GM21717 (cell line): ENCODE measurements at regions not wholly inside any gene's neighbourhood (a gene's known extent, or its start where the extent isn't known, plus 50 kb on each side); places are given as distances from the start of the nearest gene placed in this dataset.

ENCODE experiments used
- ATAC-seq: cut with Tn5 transposase; IDR thresholded peaks from one replicate; pipeline ENCODE4 v1.9.1; 2021; ENCODE audit warnings: mild to moderate bottlenecking, moderate library complexity; ENCODE audit not compliant: unreplicated experiment

DNA sequence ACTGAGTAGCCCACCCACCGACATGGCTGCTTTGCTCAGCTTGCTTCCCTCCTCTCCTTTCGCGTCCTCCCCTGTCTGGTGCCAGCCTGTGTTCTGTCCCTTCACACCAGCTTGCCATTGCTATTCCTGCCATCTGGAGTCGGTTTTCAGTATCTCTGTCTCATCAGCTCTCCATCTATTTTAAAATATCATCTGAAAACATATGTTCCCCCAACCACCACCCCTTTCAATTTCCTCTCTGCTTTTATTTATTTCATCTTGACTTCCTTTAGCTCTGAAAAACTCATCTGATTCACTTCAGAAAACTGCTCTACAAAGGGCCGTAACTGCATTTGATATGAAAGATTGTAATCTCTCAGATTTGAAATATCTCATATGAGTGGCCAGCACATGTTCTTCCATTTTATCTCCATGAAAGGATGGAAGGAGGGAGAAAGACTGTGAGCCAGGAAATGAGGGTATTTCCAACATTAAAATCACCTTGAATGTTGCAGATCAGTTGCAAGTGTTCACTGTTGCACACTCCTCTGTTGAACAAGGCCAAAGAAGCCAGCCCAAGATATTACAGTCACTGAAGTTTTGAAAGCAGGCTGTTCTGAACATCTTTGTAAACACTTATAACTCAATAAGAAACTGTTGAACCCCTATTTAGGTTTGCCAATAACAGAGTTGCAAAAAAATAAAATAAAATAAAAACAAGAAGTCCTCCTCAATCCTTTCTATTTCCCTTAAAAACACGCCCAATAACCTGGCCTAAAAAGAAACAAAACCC is 202.4 kb upstream of the NEBL start:
- ATAC-seq = no peak

DNA sequence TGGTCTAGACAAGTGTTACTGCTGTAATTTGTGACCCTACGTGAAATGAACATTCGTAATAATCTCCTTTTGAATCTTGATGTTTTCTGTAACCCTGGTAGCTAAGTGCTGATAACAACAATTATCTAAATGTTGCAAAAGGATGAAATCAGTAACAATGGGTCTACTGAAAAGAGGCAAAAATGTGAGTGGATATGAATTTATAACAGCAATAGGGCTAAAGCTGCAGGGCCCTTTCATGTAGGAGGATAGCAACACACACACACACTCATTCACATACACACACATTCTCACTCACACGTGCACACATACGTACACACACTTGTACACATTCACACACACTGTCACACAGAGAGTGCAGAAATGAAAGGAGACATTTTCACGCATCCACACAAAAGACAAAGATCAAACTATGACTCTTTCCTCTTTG is 200.8 kb upstream of the NEBL start:
- ATAC-seq = no peak

DNA sequence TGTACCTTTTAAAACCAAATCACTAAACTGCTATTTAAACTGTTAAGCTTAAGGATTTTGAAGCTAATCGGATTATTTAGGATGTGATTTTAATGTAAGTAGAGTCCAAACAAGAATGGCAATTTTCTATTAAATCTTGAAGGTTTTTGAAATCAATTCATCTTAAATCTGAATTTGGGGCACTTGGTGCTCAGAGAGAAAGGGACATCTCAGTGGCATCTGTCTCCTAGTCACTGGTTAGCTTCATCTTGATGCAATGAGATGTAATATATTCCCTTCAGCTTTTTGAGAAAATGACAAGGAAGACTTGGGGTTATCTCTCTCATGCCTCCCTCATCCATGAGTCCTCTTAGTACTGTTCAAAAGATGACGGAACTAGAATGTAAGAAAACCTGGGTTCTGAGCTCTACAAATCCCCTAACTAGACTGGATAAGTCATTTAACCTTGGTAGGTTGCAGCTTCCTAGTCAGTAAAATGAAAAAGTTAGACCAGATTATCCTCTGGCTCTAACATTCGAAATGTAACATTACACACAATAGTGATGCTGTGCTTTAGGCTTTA is 198.5 kb upstream of the NEBL start:
- ATAC-seq = no peak

DNA sequence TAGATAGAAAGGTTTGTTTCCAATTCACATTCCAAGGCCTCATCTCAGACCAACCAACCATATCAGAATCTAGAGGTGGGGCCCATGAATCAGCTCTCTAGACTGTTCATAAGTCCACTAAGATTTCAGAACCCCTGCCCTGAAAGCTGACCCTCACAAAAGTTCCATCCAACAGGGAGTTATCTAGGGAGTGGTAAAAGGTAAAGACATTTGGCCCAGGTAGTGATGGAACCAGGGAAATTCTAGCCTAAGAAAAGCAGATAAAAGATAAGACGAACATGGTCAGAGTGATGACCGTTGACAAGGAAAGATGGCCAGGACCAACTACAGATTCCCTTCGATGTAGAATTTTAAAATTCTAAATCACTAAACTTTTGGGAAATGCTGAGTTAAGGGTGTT is 198.0 kb upstream of the NEBL start:
- no peak for ATAC-seq

DNA sequence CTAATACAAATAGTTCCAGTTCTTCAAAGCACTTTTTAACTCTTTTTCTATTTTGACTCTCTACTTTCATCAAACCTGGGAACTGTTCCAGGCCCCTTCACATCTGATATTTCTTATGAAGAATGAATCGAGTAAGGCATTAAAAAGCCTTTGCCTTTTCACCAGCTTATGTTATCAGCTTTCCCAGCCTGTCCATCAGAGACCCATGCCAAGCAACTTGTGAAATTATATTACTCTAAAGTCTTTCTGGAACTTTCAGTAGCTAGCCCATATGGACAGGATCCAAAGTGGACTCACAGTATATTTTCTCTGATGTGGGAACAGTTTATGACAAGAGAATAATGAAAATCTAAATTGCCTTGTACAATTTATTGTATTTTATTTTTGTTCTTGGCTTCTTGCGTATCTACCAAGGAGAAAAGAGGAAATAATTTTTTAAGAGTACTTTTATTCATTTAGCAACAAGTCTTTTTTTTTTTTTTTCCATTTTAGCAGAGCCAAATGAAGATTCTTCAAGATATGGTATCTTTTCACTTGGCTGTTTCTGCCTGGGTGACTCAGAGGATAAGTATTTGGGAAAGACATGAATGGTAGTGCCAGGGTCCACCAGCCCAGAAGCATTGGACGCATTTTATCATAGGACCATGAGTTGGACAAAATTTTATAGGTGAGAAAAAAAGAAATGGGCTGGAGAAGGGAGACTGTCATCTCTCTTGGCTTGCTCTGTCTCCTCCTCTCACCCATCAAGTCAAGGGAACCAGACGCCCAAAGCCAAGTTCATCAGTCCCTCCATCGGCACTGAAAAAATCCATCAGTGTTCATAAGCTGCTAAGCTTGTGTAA is 195.8 kb upstream of the NEBL start:
- ATAC-seq = no peak

DNA sequence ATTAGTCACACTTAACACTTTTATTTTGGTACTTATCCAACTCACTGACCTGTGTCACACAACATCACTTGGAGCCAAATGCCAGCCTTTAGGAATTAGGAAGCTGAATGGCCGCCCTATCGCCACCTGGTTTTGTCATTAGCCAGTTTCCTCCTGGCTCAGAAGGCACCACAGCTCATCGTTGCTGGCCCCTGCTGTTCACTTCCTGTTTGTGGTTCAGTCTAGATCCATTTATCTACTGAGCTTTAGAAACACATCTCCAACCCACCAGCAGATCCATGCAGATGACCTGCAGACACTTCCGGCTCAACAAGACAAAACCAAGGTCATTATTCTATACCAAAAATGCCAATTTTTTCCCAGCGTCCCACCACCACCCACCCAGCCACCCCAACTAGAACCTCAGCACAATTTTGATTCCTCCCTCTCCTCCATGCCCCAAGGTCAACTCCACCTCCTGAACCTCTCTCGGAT is 193.5 kb upstream of the NEBL start:
- ATAC-seq = no peak

DNA sequence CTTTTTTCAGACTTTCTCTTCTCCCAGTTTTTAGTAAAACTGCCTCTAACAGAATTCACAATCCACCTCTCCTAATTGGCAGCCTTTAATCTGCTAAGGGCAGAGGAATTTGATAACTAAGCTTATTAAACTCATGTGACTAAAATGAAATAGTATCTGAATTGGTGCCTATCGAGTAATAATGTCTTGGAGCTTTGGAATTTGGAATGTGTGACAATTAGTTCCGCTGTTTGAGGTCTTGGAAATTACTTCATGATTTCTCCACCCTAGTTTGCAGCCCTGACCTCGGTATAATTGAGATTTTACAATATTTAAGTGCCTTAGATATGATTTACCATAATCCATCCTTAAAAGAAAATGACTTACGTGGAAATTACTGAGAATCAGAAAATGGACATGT is 190.4 kb upstream of the NEBL start:
- no peak for ATAC-seq

DNA sequence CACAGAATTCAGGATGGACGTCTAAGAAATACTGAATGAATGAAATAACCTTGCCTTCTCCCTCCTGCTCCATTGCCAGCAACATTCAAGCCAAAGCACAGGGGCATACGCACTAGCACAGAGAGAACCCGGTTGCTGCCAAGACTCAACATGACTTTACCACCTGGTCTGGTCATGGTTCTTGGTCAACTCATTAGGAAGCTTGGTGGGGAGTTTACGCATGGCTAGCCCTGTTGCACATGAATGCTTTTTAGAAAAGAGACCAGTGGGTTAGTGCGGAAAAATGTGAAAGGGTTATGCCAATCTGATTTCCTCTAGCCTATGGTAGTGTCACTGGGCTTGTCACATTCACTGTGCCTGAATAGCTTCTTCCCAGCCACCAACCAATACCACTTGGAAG is 187.6 kb upstream of the NEBL start:
- no peak for ATAC-seq

DNA sequence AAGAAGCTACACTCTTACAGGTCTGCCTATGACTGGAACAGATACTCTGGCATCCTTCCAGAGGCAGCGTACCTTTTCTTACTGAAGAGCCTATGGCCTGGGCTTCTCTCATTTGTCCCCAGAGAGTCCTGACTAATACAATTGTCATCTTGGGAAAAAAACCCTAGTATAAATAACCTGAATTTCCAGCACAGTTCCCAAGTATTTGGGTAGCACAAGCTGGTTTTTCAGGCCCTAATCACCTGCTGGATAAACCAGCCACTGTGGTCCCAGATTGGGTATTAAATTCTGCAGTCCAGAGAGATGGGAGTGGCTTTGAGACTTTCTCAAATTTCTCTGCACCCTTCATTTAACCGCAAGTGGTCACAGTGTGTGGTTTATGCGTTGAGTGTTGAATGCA is 186.8 kb upstream of the NEBL start:
- no peak for ATAC-seq

DNA sequence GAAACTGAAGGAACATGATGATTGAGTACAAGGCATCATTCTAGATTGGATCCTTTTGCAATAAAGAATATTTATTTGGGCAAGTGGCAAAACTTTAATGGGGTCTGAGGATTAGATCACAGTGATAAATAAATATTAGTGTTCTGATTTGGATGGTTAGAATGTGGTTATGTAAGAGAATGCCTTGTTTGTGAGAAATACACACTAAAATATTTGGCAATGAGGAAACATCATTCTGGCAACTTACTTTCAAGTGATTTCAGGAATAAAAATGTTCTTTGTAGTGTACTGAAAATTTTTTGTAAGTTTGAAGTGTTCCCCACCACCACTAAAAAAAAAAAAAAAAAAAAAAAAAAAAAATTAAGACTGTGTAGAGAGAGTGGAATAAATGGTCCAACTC is 185.1 kb upstream of the NEBL start:
- no peak for ATAC-seq

DNA sequence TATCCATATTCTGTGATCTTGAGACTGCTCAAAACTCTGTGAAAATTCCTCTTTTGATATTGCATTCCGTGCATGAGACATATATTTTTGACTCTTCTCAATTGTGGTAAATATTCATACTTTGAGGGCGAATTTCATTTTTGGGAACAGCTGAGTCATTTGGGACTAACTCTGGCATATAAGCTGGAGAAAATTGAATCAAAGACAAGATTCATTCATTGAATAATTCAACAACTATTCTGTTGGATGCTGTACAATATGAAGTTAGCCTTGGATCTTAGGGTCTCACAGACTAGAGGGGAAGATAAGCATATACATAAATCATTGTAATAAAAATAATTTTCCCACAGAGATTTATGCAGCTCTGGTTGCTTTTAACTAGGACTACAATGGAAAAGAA is 183.2 kb upstream of the NEBL start:
- ATAC-seq = no peak

DNA sequence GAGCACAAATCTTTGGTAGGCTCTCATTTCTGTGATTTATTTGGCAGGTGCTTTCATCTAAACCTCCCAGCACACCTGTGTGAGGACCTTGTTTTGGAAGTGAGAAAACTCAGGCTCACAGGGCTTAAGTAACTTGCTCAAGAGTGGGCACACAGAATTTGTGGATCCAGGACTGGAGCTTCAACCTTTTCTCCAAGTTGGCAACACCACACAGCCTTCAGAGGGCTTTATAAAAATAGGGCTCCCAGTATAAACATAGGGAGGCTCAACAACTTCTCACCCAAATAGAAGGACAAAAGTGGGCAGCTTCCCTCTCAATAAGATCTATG is 182.2 kb upstream of the NEBL start:
- no peak for ATAC-seq

DNA sequence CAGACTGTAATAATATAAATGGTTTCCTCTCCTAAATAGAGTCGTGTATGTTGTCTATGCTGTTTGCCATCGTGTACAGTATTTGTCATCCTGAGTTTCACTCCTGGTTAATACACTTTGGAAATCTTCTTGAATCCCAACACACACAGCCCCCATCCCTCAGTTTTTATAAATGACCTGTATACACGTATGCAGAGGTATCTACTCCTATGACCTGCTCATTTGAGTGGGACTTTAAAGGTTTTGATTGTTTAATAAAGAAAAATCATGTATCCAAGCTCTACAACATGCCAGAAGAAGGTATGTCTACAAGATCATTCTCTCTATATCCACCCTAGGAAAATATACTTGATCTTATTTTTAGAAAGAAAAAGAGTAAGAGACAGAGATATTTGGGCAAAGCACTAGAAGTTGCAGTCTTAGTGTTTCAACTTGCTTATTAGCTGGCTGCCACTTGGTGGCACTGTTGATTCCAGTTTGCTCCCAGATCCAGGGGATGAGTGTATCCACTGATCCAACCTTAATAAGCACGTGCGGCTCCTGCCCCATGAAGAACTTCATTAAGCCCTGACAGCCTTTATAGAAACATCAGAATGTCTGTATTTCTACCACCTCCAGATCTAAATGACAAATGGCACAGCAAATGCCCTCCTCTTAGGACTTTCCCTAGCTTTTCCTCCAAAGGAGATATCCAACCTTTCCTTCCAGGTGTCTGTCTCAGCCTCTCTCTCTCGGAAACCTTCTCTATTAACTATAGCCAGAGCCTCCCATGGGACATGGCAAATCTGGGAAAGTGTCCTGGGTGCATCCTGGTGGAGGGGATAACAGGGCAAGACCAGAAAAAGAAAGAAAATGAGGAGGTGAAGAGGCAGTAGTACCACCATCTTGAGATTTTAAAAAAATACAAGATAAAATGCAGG is 181.6 kb upstream of the NEBL start:
- no peak for ATAC-seq

DNA sequence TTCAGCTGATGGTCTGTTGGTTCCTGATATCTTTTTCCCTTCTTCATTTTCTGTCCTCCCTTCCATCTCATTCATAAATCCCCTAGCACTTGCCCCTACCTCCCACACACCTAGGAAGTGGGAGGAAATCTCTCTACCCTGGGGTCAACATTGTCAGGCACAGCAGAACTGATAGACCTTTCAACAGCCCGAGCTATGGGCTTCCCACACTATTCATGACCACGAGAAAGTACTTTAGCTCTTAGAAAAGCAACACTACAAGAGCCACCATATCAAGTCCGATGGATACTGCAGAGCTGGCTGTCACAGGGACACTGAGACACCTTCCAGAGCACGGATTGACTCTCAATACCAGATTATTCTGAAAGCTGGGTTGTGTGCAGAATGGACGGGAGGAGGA is 180.6 kb upstream of the NEBL start:
- ATAC-seq = no peak

DNA sequence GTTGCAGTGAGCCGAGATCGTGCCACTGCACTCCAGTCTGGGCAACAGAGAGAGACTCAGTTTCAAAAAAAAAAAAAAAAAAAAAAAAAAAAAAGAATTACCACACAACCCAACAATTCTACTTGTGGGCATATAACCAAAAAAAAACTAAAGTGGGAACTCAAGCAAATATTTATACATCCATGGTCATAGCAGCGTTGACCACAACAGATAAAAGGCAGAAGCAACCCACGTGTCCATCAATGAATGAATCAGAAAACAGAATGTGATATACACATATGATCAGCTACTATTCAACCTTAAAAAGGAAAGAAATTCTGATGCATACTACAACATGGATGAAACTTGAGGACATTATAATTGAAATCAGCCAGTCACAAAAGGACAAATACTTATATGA is 179.3 kb upstream of the NEBL start:
- ATAC-seq = no peak

DNA sequence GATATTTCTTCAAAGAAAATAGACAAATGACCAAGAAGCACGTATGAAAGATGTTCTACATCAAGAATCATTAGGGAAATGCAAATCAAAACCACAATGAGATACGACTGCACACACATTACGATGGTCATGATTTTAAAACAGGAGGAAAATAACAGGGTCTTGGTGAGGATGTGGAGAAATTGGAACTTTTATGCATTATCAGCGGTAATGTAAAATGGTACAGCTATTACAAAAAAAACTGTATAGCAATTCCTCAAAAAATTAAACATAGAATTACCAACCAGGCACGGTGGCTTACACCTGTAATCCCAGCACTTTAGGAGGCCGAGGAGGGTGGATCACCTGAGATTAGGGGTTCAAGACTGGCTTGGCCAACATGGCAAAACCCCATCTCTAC is 178.8 kb upstream of the NEBL start:
- no peak for ATAC-seq

DNA sequence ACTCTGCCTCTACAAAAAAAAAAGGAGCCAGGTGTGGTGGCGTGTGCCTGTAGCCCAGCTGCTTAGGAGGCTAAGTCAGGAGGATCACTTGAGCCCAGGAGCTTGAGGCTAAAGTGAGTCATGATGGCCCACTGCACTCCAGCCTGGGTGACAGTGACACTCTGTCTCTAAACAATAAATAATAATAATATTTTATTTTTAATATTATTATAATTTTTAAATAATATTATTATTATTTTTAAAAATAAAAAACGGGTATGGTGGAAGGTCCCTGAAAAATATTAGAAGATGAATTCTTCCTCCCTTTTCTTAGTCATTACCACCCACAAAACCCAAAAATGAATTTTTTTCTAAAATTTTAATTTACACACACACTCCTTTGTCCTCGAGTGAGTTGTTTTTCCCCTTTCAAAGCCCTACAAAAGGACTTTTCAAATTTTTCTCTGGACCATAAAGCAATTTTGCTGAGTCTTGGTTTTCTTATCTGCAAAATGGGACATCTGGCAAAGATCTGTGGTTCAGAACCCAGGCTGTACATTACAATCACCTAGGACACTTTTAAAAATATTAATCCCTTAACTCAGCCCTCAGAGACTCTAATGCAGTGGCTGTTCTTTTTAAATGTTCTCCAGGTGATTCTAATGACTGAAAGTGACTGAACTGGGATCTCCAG is 174.0 kb upstream of the NEBL start:
- no peak for ATAC-seq

DNA sequence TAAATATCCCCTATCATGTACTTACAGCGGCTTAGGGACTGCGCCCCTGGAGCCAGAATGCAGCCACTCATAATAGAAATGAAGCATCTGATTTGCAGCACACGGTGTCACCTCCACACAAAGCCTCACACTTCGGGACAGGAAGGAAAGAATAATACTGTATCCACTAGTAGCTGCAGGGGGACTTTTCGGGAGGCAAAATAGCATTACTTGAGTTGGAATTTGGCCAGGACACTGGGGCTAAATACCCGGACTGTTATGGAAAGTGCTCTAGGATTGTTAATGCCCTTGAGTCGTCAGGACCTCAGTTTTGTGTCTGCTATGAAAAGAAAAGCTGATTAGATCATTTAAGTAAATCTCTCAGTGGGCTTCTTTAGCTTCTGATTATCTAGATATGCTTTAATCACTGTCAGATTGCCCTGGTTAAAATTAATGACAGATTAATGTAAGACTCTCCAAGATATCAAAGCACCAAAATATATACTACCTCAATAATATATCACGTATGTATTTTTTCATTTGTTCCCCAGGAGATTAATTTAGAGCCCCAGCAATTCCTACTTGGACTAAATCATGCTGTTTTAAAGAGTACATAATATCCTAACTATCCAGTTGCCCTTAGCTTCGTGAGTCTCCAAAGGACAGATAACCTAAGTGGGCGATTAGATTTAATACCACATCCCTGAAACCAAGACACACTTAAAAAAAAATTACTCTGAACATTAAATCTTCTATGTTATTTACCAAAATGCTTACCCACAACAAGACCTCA is 173.0 kb upstream of the NEBL start:
- ATAC-seq = no peak

DNA sequence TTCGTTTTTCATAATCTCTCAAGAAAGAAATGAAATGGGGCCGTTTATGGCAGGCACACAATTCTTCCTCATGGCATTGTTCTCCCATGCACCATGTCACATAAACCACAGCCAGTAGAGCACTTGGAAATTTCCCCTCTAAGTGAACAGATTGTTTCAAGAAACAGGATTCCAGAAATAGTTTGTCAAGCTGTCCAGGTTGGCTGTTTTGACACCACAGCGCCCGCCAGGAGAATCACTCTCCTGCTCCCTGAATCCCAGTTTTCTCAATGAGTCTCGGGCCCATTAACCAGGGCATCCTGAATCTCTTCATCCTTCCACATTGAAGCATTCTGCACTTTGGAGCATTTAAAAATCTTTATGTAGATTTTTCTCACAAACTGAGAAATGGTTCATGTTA is 172.2 kb upstream of the NEBL start:
- no peak for ATAC-seq
